A549 (cell line): ENCODE measurements at regions not wholly inside any gene's neighbourhood (a gene's known extent, or its start where the extent isn't known, plus 50 kb on each side); places are given as distances from the start of the nearest gene placed in this dataset.

Experiments used
- CTCF ChIP-seq: fragments of >200 bp; sonication (Bioruptor Twin); formaldehyde crosslinking; IDR thresholded peaks from 3 replicates; pipeline ENCODE4 v1.5.1; 2016
- PHF8 ChIP-seq: fragments of 200-600 bp; sonication (generic); IDR thresholded peaks from 2 replicates; pipeline ENCODE4 v1.6.1; 2016; ENCODE audit warnings: low read depth, mild to moderate bottlenecking, antibody characterized with exemption, moderate library complexity, borderline replicate concordance
- REST ChIP-seq: fragments of 200-600 bp; sonication (generic); IDR thresholded peaks from 2 replicates; pipeline ENCODE4 v1.6.1; 2016; ENCODE audit warnings: antibody characterized with exemption, mild to moderate bottlenecking, moderate library complexity
- SMC3 ChIP-seq: fragments of >200 bp; sonication (Bioruptor Twin); formaldehyde crosslinking; IDR thresholded peaks from 3 replicates; pipeline ENCODE4 v1.6.1; 2018; ENCODE audit warnings: inconsistent platforms
- ZNF302 ChIP-seq: fragments of 250-450 bp; sonication (Bioruptor Pico); IDR thresholded peaks from 2 replicates; pipeline ENCODE4 v1.9.0; 2021; ENCODE audit warnings: inconsistent platforms, mild to moderate bottlenecking, moderate library complexity

- TF ChIP-seq CTCF (no peak), PHF8 (no peak), ZNF302 (CRISPR knock-in tag) (no peak), REST (no peak), SMC3 (no peak)
These were observed 756.1 kb upstream of the DDX18 start for GRCh38 chr2:117058366-117058765.
